ENCODE measurements at regions not wholly inside any gene's neighbourhood (a gene's known extent, or its start where the extent isn't known, plus 50 kb on each side); places are given as distances from the start of the nearest gene placed in this dataset.
"Not testable (repeated sequence)": the region's sequence is repeated elsewhere in the genome, so short reads cannot be mapped to it uniquely, and the experiment has no call there.

DNA sequence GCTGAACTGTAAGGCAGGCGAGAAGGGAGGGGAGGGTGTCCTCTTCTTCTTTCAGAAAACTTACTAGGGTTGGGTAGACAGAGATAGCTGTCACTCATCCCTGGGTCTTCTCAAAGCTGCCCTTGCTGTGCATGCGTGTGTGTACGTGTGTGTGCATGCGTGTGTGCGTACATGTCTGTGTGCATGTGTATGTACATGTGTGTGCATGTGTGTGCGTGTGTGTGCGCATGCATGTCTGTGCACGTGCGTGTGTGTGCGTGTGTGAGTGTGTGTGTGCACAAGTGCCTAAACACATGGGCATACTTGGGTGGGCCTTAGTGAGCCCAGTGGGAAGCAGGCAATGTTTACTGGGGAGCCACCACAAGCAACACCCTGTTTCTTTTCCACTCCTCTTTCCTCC, 154.8 kb upstream of the TNRC6C start:
- no peak overlapping the region for H3K27ac ChIP-seq (ENCODE audit: low read length)
- no peaks in the 10 kb centered on the region for H3F3A ChIP-seq (ENCODE audit: low read length, unreplicated experiment)
- ChIA-PET POLR2A (ENCODE audit: unreplicated experiment) (no interaction called here), CTCF (no interaction called here)
- intact Hi-C loops (cut with micrococcal nuclease), result no loop called here
- no peak overlapping the region for H3K4me2 ChIP-seq (ENCODE audit: low read length)
- no peak overlapping the region for H3K9ac ChIP-seq (ENCODE audit: low read length)
- no TSS peak for BruUV-seq (replicated peaks)
- no peaks in the 10 kb centered on the region for H3K9me3 ChIP-seq (ENCODE audit: low read length)
- peaks cover 89% of the 10 kb centered on the region for H3K27me3 ChIP-seq (ENCODE audit: low read length)
- TF ChIP-seq EZH2 (IDR thresholded peaks at IDR 0.05; ENCODE audit: low read length, unreplicated experiment) (no peak), EZH2phosphoT487 (IDR thresholded peaks at IDR 0.05; ENCODE audit: borderline replicate concordance, low read length) (no peak)
- TF ChIP-seq, protein P1, sequence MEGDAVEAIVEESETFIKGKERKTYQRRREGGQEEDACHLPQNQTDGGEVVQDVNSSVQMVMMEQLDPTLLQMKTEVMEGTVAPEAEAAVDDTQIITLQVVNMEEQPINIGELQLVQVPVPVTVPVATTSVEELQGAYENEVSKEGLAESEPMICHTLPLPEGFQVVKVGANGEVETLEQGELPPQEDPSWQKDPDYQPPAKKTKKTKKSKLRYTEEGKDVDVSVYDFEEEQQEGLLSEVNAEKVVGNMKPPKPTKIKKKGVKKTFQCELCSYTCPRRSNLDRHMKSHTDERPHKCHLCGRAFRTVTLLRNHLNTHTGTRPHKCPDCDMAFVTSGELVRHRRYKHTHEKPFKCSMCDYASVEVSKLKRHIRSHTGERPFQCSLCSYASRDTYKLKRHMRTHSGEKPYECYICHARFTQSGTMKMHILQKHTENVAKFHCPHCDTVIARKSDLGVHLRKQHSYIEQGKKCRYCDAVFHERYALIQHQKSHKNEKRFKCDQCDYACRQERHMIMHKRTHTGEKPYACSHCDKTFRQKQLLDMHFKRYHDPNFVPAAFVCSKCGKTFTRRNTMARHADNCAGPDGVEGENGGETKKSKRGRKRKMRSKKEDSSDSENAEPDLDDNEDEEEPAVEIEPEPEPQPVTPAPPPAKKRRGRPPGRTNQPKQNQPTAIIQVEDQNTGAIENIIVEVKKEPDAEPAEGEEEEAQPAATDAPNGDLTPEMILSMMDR (conservative IDR thresholded peaks at IDR 0.05; ENCODE audit: low read depth, low read length), result no peak
- H3K79me2 ChIP-seq (ENCODE audit: low read length), result no peaks in the 10 kb centered on the region
- no peaks in the 10 kb centered on the region for H3K4me1 ChIP-seq (ENCODE audit: insufficient read depth, low read length)
- no peaks in the 10 kb centered on the region for H3K36me3 ChIP-seq (ENCODE audit: low read depth, low read length)
- no peaks in the 10 kb centered on the region for H3K9me2 ChIP-seq (replicated peaks; ENCODE audit: low read length)
- H4K20me1 ChIP-seq (ENCODE audit: low read length), result no peaks in the 10 kb centered on the region
- no peak overlapping the region for H3K4me3 ChIP-seq (ENCODE audit: low read length)
- H2AFZ ChIP-seq (ENCODE audit: low read length), result no peak overlapping the region
- DNase-seq (no peak), ATAC-seq (no peak)

DNA sequence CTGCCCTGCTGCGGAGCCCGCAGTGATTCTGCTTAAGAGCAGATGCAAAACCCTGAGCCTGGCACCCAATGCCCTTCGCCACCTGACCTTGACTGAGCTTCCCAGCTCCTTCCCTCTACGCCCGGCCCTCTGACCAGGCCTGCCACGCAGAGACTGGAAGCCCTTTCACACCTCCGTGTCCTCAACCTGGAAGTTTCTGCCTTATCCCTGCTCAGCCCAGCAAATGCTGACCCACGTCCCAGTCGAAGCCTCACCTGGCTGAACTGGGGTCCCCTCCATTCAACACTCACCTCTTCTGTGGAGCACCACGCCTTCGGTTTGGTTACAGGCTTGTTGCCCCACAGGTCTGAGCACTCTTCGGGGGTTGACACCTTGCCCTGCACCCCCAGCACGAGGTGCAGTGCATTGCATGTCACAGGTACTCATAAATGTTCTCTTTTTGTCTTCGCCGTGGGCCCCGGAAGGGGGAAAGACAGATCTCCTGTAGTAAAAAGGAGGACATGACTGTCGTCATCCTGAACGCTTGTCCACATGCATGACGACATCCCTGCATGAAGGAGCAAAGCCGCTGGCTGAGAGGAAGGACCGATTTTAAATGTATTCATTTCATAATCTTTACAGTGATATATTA, 153.6 kb upstream of the TNRC6C start:
- no peaks in the 10 kb centered on the region for H4K20me1 ChIP-seq (ENCODE audit: low read length)
- peaks cover 80% of the 10 kb centered on the region for H3K27me3 ChIP-seq (ENCODE audit: low read length)
- H3F3A ChIP-seq (ENCODE audit: low read length, unreplicated experiment), result no peaks in the 10 kb centered on the region
- no peak overlapping the region for H2AFZ ChIP-seq (ENCODE audit: low read length)
- H3K4me1 ChIP-seq (ENCODE audit: insufficient read depth, low read length), result no peaks in the 10 kb centered on the region
- no TSS peak for BruUV-seq (replicated peaks)
- no peak overlapping the region for H3K4me2 ChIP-seq (ENCODE audit: low read length)
- H3K9me3 ChIP-seq (ENCODE audit: low read length), result no peaks in the 10 kb centered on the region
- no peak overlapping the region for H3K27ac ChIP-seq (ENCODE audit: low read length)
- H3K4me3 ChIP-seq (ENCODE audit: low read length), result no peak overlapping the region
- no peaks in the 10 kb centered on the region for H3K9me2 ChIP-seq (replicated peaks; ENCODE audit: low read length)
- no peak for TF ChIP-seq EZH2 (IDR thresholded peaks at IDR 0.05; ENCODE audit: low read length, unreplicated experiment)
- TF ChIP-seq, protein P1 (conservative IDR thresholded peaks at IDR 0.05; ENCODE audit: low read depth, low read length), result no peak
- TF ChIP-seq EZH2phosphoT487 (IDR thresholded peaks at IDR 0.05; ENCODE audit: borderline replicate concordance, low read length), result no peak
- H3K9ac ChIP-seq (ENCODE audit: low read length), result no peak overlapping the region
- DNase-seq (no peak), ATAC-seq (no peak)
- ChIA-PET POLR2A (ENCODE audit: unreplicated experiment) (no interaction called here), CTCF (no interaction called here)
- H3K79me2 ChIP-seq (ENCODE audit: low read length), result no peaks in the 10 kb centered on the region
- intact Hi-C loops (cut with micrococcal nuclease), result no loop called here
- no peaks in the 10 kb centered on the region for H3K36me3 ChIP-seq (ENCODE audit: low read depth, low read length)

DNA sequence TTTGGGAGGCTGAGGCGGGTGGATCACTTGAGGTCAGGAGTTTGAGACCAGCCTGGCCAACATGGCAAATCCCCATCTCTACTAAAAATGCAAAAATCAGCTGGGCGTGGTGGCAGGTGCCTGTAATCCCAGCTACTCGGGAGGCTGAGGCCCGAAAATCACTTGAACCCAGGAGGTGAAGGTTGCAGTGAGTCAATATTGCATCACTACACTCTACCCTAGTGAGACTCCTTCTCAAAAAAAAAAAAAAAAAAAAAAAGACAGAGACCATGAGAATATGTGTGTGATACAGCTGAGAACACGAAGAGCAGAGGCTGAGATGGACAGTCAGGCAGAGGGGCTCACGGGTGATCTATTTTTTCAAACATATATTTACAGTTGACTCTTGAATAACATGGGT, 152.5 kb upstream of the TNRC6C start:
- H3K4me1 ChIP-seq (ENCODE audit: insufficient read depth, low read length); H3K27ac ChIP-seq (ENCODE audit: low read length); CTCF ChIA-PET; H3K9ac ChIP-seq (ENCODE audit: low read length); H3K36me3 ChIP-seq (ENCODE audit: low read depth, low read length); H3K4me2 ChIP-seq (ENCODE audit: low read length); DNase-seq; H3K79me2 ChIP-seq (ENCODE audit: low read length); H3F3A ChIP-seq (ENCODE audit: low read length, unreplicated experiment); H3K9me3 ChIP-seq (ENCODE audit: low read length); H3K9me2 ChIP-seq (replicated peaks; ENCODE audit: low read length); H4K20me1 ChIP-seq (ENCODE audit: low read length); H3K4me3 ChIP-seq (ENCODE audit: low read length); ATAC-seq; BruUV-seq (replicated peaks); POLR2A ChIA-PET (ENCODE audit: unreplicated experiment); H2AFZ ChIP-seq (ENCODE audit: low read length); intact Hi-C loops (cut with micrococcal nuclease): not testable (repeated sequence)
- H3K27me3 ChIP-seq (ENCODE audit: low read length), result peaks cover 71% of the 10 kb centered on the region

All from PC-3 (cell line).